Body of pancreas (tissue), 4 donors: ENCODE measurements at regions not wholly inside any gene's neighbourhood (a gene's known extent, or its start where the extent isn't known, plus 50 kb on each side); places are given as distances from the start of the nearest gene placed in this dataset.

ENCODE experiments used
- ATAC-seq: fragments of 150-250 bp; one replicate; pipeline ENCODE4 v1.9.1; 2016
- DNase-seq, 4 donors: peaks; one replicate each; pipeline ENCODE4 v3.0.0-alpha.2; 2019
- H3K27ac ChIP-seq, 4 donors: fragments of 200-600 bp; sonication (generic); 1 replicate in 3 of 4; 2 replicates in 1 of 4; pipeline versions ENCODE4 v1.5.1 to v1.6.1; 2016 to 2019; ENCODE audit warnings: mild to moderate bottlenecking in 1 of 4, mixed read lengths in 1 of 4, moderate library complexity in 1 of 4
- H3K27me3 ChIP-seq, 2 donors: fragments of 200-600 bp; sonication (generic); one replicate each; pipeline ENCODE4 v1.6.0; 2016; ENCODE audit warnings: mild to moderate bottlenecking in 1 of 2
- H3K36me3 ChIP-seq, 2 donors: fragments of 200-600 bp; sonication (generic); replicated peaks in 1 of 2; 2 replicates each; pipeline ENCODE4 v1.5.1; 2016; ENCODE audit warnings: low read depth in 2 of 2; ENCODE audit not compliant: insufficient read depth in 1 of 2
- H3K4me1 ChIP-seq: fragments of 200-600 bp; sonication (generic); one replicate; pipeline ENCODE4 v1.6.0; 2016
- H3K4me3 ChIP-seq, 2 donors: fragments of 200-600 bp; sonication (generic); 1 replicate in 1 of 2; 2 replicates in 1 of 2; pipeline ENCODE4 v1.5.1; 2016 to 2019
- H3K9me3 ChIP-seq, 3 donors: fragments of 200-600 bp; sonication (generic); 1 replicate in 2 of 3; 2 replicates in 1 of 3; pipeline ENCODE4 v1.5.1; 2016
- POLR2A ChIP-seq, 3 donors: fragments of 450-650 bp; IDR thresholded peaks; one replicate each; pipeline ENCODE4 v1.6.1; 2016; ENCODE audit warnings: antibody characterized with exemption in 3 of 3, mild to moderate bottlenecking in 2 of 3
- WGBS, 2 donors: methylation state at CpG; one replicate each; pipeline ENCODE4 v1.1.5; 2017; 5-methylcytosine and 5-hydroxymethylcytosine counted together
- intact Hi-C: fragments of 100-400 bp; cut with DNase I; formaldehyde crosslinking; loops from one replicate; pipeline ENCODE4 v1.15.1; 2023
- TF ChIP-seq, protein P1 (sequence below), 7 experiments: fragments of 450-650 bp in 4 of 7; fragments of 200-600 bp in 3 of 7; sonication (generic) in 3 of 7; IDR thresholded peaks; one replicate each; pipeline ENCODE4 v1.5.1; 2016 to 2019; ENCODE audit warnings: antibody characterized with exemption in 7 of 7

DNA sequence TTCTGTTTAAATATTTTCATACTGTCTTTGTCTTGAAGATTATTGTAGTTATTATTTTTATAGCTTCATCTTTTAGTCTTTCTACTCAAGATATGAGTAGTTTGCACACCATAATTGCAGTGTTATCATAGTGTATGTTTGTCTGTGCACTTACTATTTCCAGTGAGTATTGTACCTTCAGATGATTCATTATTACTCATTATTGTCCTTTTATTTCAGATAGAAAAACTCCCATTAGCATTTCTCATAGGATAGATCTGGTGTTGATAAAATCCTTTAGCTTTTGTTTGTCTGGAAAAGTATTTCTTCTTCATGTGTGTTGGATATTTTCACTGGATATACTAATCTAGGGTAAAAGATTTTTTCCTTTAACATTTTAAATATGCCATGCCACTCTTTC lies 646.2 kb upstream of the GRM3 start:
- no peak for ATAC-seq
- Histone ChIP-seq H3K9me3 (peaks cover 0 to 2% (median 0%) of the 10 kb centered on the region in 3 donors), H3K27ac (no peak overlapping the region), H3K4me1 (no peaks in the 10 kb centered on the region), H3K36me3 (no peaks in the 10 kb centered on the region), H3K27me3 (no peaks in the 10 kb centered on the region), H3K4me3 (no peak overlapping the region)
- TF ChIP-seq, protein P1, sequence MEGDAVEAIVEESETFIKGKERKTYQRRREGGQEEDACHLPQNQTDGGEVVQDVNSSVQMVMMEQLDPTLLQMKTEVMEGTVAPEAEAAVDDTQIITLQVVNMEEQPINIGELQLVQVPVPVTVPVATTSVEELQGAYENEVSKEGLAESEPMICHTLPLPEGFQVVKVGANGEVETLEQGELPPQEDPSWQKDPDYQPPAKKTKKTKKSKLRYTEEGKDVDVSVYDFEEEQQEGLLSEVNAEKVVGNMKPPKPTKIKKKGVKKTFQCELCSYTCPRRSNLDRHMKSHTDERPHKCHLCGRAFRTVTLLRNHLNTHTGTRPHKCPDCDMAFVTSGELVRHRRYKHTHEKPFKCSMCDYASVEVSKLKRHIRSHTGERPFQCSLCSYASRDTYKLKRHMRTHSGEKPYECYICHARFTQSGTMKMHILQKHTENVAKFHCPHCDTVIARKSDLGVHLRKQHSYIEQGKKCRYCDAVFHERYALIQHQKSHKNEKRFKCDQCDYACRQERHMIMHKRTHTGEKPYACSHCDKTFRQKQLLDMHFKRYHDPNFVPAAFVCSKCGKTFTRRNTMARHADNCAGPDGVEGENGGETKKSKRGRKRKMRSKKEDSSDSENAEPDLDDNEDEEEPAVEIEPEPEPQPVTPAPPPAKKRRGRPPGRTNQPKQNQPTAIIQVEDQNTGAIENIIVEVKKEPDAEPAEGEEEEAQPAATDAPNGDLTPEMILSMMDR (IDR thresholded peaks at IDR 0.05) = no peak
- no peak for TF ChIP-seq POLR2A (IDR thresholded peaks at IDR 0.05)
- intact Hi-C loops = no loop called here
- DNase-seq = no peak

DNA sequence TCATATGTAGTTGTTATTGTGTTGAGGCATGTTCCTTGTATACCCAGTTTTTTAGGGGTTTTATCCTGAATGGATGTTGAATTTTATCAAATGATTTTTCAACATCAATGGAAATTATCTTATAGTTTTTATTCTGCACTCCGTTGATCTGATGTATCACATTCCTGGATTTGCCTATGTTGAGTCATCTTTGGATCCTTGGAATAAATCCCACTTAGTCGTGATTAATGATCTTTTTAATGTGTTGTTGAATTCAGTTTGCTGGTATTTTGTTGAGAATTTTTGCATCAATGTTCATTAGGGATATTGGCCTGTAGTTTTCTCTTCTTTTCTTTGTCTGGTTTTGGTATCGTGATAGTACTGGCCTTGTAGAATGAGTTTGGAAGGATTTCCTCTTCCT lies 648.6 kb upstream of the GRM3 start:
- intact Hi-C loops = no loop called here
- whole genome bisulfite sequencing, 2 donors = 58 to 73% methylated on average over 3 of the region's 3 CpGs
- no peak for DNase-seq
- Histone ChIP-seq H3K36me3 (no peaks in the 10 kb centered on the region), H3K4me1 (no peaks in the 10 kb centered on the region), H3K27ac (no peak overlapping the region), H3K4me3 (no peak overlapping the region), H3K27me3 (no peaks in the 10 kb centered on the region), H3K9me3 (no peaks in the 10 kb centered on the region)
- ATAC-seq = no peak
- TF ChIP-seq, protein P1 (IDR thresholded peaks at IDR 0.05) = no peak
- no peak for TF ChIP-seq POLR2A (IDR thresholded peaks at IDR 0.05)

DNA sequence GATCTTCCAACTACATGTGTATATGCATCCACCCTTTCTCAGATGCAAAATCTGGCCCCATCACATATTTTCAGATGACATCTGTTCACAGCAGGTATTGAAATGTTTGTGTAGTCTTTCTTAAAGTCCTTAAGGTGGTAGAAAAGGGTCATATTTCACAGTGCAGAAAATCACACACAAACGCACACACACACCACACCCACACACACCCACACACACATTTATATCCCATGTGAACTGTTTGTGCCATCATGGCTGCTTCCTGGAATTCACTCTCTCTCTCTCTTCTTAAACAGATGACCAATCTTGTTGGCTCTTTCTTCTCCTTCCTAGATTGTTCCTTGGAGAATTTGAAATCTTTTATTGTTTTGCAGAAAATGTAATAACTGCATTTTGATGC lies 663.0 kb upstream of the GRM3 start:
- H3K4me3 ChIP-seq = no peak overlapping the region
- H3K27me3 ChIP-seq = no peaks in the 10 kb centered on the region
- H3K27ac ChIP-seq = no peak overlapping the region
- no peaks in the 10 kb centered on the region for H3K36me3 ChIP-seq
- no peaks in the 10 kb centered on the region for H3K4me1 ChIP-seq
- intact Hi-C loops = no loop called here
- TF ChIP-seq POLR2A (IDR thresholded peaks at IDR 0.05) = no peak
- TF ChIP-seq, protein P1 (IDR thresholded peaks at IDR 0.05) = no peak
- DNase-seq (no peak), ATAC-seq (no peak)
- WGBS, 2 donors = 38 to 44% methylated on average over 1 of the region's 1 CpG
- no peaks in the 10 kb centered on the region for H3K9me3 ChIP-seq

DNA sequence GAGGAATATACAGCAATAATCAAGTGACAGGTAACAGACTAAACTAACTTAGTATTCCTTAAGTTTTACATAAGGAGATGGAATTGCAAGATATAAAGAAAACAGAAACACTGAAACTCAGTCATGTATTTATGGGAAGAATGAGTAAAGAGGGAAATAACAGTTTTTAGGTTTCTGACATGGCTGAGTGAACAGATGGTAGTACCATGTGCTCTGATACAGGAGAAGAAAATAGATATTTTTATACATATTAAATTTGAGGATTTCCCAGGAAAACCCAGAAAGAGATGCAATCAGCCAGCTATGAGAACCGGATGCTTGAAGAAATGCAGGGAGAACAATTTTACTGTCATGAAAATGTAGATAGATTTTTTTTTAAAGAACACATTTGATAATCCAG lies 669.5 kb upstream of the GRM3 start:
- 48 to 66% methylated on average over 1 of the region's 1 CpG for WGBS, 2 donors
- intact Hi-C loops = no loop called here
- Histone ChIP-seq H3K36me3 (no peaks in the 10 kb centered on the region), H3K9me3 (no peaks in the 10 kb centered on the region), H3K4me1 (no peaks in the 10 kb centered on the region), H3K27ac (no peak overlapping the region), H3K4me3 (no peak overlapping the region), H3K27me3 (no peaks in the 10 kb centered on the region)
- TF ChIP-seq, protein P1 (IDR thresholded peaks at IDR 0.05) = no peak
- no peak for TF ChIP-seq POLR2A (IDR thresholded peaks at IDR 0.05)
- ATAC-seq = no peak
- DNase-seq = no peak

DNA sequence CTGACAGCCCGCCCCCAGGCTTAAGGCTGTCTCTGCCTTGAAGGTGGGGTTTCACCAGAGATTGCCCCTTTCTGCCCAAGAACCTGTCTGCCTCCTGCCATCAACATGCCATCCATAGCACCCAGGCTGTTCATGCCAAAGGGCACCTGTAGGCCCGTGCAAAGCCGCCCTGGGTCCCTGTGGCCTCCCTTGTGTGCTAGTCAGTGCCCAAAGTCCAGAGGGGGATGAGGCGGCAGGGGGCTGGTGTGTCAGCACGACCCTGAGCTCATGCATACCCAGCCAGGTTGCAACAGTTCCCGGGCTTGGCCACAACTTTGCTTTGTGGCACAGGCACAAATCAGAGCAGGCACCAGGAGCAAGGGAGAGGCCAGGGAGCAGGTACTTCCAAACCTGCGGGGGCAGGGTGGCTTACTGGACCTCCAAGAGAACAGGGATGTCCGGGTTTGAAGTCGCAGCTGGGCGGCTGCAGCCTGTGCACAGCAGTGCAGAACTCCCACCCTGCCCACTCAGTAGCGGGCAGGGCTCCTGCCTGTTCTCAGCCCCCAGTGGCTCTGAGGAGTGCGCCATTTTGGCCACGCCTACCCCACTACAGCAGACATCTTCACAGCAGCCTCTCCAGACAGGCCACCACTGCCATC lies 671.1 kb upstream of the GRM3 start:
- no peaks in the 10 kb centered on the region for H3K4me1 ChIP-seq
- DNase-seq (no peak), ATAC-seq (no peak)
- no peaks in the 10 kb centered on the region for H3K36me3 ChIP-seq
- no peak overlapping the region for H3K27ac ChIP-seq
- no peak overlapping the region for H3K4me3 ChIP-seq
- WGBS, 2 donors = 82 to 87% methylated on average over 8 to 12 of the region's 13 CpGs
- H3K27me3 ChIP-seq = no peaks in the 10 kb centered on the region
- intact Hi-C loops = no loop called here
- no peaks in the 10 kb centered on the region for H3K9me3 ChIP-seq
- no peak for TF ChIP-seq POLR2A (IDR thresholded peaks at IDR 0.05)
- TF ChIP-seq, protein P1 (IDR thresholded peaks at IDR 0.05) = no peak
